Thyroid gland (tissue), 4 donors: ENCODE measurements at regions not wholly inside any gene's neighbourhood (a gene's known extent, or its start where the extent isn't known, plus 50 kb on each side); places are given as distances from the start of the nearest gene placed in this dataset.
"Not testable (repeated sequence)": the region's sequence is repeated elsewhere in the genome, so short reads cannot be mapped to it uniquely, and the experiment has no call there.

Experiments used
- DNase-seq, 2 donors: peaks; one replicate each; pipeline ENCODE4 v3.0.0-alpha.2; 2019
- H3K27ac ChIP-seq, 3 donors: fragments of 200-600 bp; sonication (generic); 1 replicate in 2 of 3; 2 replicates in 1 of 3; pipeline ENCODE4 v1.5.1; 2016 to 2019; ENCODE audit warnings: mild to moderate bottlenecking in 1 of 3, moderate library complexity in 1 of 3
- H3K27me3 ChIP-seq: fragments of 200-600 bp; sonication (generic); one replicate; pipeline ENCODE4 v1.5.1; 2019
- H3K36me3 ChIP-seq, 2 donors: fragments of 200-600 bp; sonication (generic); one replicate each; pipeline ENCODE4 v1.5.1; 2016 to 2019
- H3K4me1 ChIP-seq, 2 donors: fragments of 200-600 bp; sonication (generic); one replicate each; pipeline ENCODE4 v1.5.1; 2017 to 2019
- H3K4me3 ChIP-seq, 3 donors: fragments of 200-600 bp; sonication (generic); replicated peaks in 1 of 3; 1 replicate in 2 of 3; 2 replicates in 1 of 3; pipeline ENCODE4 v1.5.1; 2016; ENCODE audit warnings: mild to moderate bottlenecking in 1 of 3
- H3K9me3 ChIP-seq: fragments of 200-600 bp; sonication (generic); one replicate; pipeline ENCODE4 v1.5.1; 2017
- CTCF ChIP-seq, 6 experiments: fragments of 200-600 bp in 3 of 6; fragments of 450-650 bp in 3 of 6; sonication (generic) in 3 of 6; IDR thresholded peaks; one replicate each; pipeline ENCODE4 v1.5.1; 2016 to 2019; ENCODE audit warnings: antibody characterized with exemption in 6 of 6, mild to moderate bottlenecking in 2 of 6, inconsistent platforms in 1 of 6, moderate library complexity in 1 of 6
- POLR2A ChIP-seq, 2 donors: fragments of 450-650 bp; IDR thresholded peaks; one replicate each; pipeline ENCODE4 v1.6.1; 2017; ENCODE audit warnings: antibody characterized with exemption in 2 of 2, mild to moderate bottlenecking in 2 of 2, moderate library complexity in 1 of 2
- WGBS, 2 donors: methylation state at CpG; one replicate each; pipeline ENCODE4 v1.1.5; 2017; 5-methylcytosine and 5-hydroxymethylcytosine counted together
- intact Hi-C: fragments of 100-400 bp; cut with DNase I; formaldehyde crosslinking; loops from one replicate; pipeline ENCODE4 v1.15.1; 2023

- Histone ChIP-seq H3K9me3 (no peaks in the 10 kb centered on the region), H3K27me3 (no peaks in the 10 kb centered on the region), H3K36me3 (no peaks in the 10 kb centered on the region), H3K27ac (no peak overlapping the region), H3K4me3 (no peak overlapping the region), H3K4me1 (no peaks in the 10 kb centered on the region)
- DNase-seq, result no peak
- intact Hi-C loops, result no loop called here
- TF ChIP-seq CTCF (IDR thresholded peaks at IDR 0.05) (no peak), POLR2A (IDR thresholded peaks at IDR 0.05) (no peak)
- 90% methylated on average over 4 of the region's 4 CpGs for WGBS, 2 donors
Measured at GRCh38 chr7:80027611-80028173, 106.9 kb upstream of the GNAI1 start.

DNA sequence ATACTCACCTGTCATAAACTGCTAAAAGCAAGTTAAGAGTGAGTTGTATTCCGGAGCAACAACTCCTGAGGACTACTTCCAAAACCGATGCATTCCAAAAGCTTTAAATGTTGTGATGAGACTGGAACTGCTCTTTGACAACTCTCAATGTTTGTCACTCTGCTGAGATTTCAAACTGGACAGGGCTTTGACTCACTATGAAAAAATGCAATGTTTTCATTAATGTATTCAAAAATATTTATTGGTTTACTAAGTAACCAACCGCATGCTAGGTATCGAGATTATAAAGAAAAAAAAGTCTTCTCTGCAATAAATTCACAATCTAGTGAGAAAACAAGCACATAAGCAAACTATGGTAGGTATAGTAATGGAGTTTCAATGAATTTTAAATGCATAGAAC, 107.9 kb upstream of the GNAI1 start:
- Histone ChIP-seq H3K36me3 (no peaks in the 10 kb centered on the region), H3K4me1 (no peaks in the 10 kb centered on the region), H3K9me3 (no peaks in the 10 kb centered on the region), H3K27me3 (no peaks in the 10 kb centered on the region), H3K27ac (no peak overlapping the region), H3K4me3 (no peak overlapping the region)
- WGBS, 2 donors, result 94 to 95% methylated on average over 4 of the region's 4 CpGs
- TF ChIP-seq POLR2A (IDR thresholded peaks at IDR 0.05), result no peak
- no peak for TF ChIP-seq CTCF (IDR thresholded peaks at IDR 0.05)
- intact Hi-C loops, result no loop called here
- DNase-seq, result no peak

DNA sequence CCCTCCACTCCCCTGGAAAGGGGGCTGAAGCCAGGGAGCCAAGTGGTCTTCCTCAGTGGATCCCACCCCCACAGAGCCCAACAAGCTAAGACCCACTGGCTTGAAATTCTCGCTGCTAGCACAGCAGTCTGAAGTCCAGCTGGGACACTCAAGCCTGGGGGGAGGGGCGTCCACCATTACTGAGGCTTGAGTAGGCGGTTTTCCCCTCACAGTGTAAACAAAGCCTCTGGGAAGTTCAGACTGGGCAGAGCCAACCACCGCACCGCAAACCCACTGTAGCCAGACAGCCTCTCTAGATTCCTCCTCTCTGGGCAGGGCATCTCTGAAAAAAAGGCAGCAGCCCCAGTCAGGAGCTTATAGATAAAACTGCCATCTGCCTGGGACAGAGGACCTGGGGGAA, 114.4 kb upstream of the GNAI1 start:
- whole genome bisulfite sequencing, 2 donors, result 61 to 67% methylated on average over 1 to 5 of the region's 5 CpGs
- H3K27me3 ChIP-seq, H3K36me3 ChIP-seq, H3K4me1 ChIP-seq, intact Hi-C loops, H3K4me3 ChIP-seq, H3K9me3 ChIP-seq, H3K27ac ChIP-seq: not testable (repeated sequence)
- peak; percentile 9 to 17 for DNase-seq

DNA sequence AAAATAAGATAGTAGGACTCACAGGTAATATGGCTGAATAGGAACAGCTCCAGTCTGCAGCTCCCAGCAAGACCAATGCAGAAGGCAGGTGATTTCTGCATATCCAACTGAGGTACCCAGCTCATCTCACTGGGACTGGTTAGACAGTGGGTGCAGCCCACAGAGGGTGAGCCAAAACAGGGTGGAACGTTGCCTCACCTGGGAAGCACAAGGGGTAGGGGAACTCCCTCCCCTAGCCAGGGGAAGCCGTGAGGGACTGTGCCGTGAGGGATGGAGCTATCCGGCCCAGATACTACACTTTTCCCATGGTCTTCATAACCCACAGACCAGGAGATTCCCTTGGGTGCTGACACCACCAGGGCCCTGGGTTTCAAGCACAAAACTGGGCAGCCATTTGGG, 114.8 kb upstream of the GNAI1 start:
- intact Hi-C loops, result loop anchor here (10.0 kb wide), 1 partner anchor 205 kb away; no protein-coding TSS in a partner anchor
- H3K4me1 ChIP-seq, H3K27me3 ChIP-seq, H3K36me3 ChIP-seq, DNase-seq, H3K27ac ChIP-seq, H3K4me3 ChIP-seq, H3K9me3 ChIP-seq: not testable (repeated sequence)
- 89 to 95% methylated on average over 3 to 4 of the region's 4 CpGs for WGBS, 2 donors

- Histone ChIP-seq H3K9me3 (no peaks in the 10 kb centered on the region), H3K36me3 (no peaks in the 10 kb centered on the region), H3K27ac (no peak overlapping the region), H3K4me3 (no peak overlapping the region), H3K27me3 (no peaks in the 10 kb centered on the region), H3K4me1 (no peaks in the 10 kb centered on the region)
- DNase-seq, result peak; percentile 30 to 56
- intact Hi-C loops, result loop anchor here (10.0 kb wide), 1 partner anchor 204 kb away; no protein-coding TSS in a partner anchor
- TF ChIP-seq CTCF (IDR thresholded peaks at IDR 0.05), result peak; percentile 46 to 84 (median 70)
- TF ChIP-seq POLR2A (IDR thresholded peaks at IDR 0.05), result no peak
- WGBS, 2 donors, result 32 to 33% methylated on average over 9 of the region's 9 CpGs
Measured at GRCh38 chr7:80018941-80019808, 115.5 kb upstream of the GNAI1 start.

- Histone ChIP-seq H3K36me3 (no peaks in the 10 kb centered on the region), H3K4me3 (no peak overlapping the region), H3K9me3 (no peaks in the 10 kb centered on the region), H3K27ac (no peak overlapping the region), H3K27me3 (no peaks in the 10 kb centered on the region), H3K4me1 (no peaks in the 10 kb centered on the region)
- intact Hi-C loops, result loop anchor here (10.0 kb wide), 1 partner anchor 202 kb away; no protein-coding TSS in a partner anchor
- no peak for DNase-seq
- 78 to 83% methylated on average over 2 of the region's 2 CpGs for WGBS, 2 donors
- no peak for TF ChIP-seq CTCF (IDR thresholded peaks at IDR 0.05)
- TF ChIP-seq POLR2A (IDR thresholded peaks at IDR 0.05), result no peak
Measured at GRCh38 chr7:80017101-80017698, 117.4 kb upstream of the GNAI1 start.
